ENCODE measurements at regions not wholly inside any gene's neighbourhood (a gene's known extent, or its start where the extent isn't known, plus 50 kb on each side); places are given as distances from the start of the nearest gene placed in this dataset.

DNA sequence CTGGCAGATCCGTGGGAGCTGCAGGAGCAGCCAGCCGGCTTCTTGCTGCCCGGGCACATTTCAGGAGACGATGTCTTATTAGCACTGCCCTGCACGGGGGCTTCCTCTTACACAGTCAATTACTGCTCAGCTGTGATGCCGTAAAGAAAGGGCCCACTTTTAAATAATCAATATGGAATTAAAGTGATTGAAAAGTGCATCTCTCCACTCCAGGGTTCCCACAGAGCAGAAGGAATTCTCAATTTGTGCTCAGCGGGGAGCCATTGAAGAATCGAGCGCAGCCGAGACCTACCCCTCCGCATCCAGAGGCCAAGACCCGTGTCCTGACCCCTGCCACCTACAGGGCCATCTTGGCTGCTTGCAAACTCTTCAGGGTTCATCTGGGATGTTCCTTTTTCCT, 399.4 kb upstream of the C16orf82 start:
- in situ Hi-C loops (cut with MboI; ENCODE audit: low pct_unique_long_range_greater_than_20kb, low sequenced_read_pairs, unreplicated experiment): no loop called here
- TF ChIP-seq, protein P1, sequence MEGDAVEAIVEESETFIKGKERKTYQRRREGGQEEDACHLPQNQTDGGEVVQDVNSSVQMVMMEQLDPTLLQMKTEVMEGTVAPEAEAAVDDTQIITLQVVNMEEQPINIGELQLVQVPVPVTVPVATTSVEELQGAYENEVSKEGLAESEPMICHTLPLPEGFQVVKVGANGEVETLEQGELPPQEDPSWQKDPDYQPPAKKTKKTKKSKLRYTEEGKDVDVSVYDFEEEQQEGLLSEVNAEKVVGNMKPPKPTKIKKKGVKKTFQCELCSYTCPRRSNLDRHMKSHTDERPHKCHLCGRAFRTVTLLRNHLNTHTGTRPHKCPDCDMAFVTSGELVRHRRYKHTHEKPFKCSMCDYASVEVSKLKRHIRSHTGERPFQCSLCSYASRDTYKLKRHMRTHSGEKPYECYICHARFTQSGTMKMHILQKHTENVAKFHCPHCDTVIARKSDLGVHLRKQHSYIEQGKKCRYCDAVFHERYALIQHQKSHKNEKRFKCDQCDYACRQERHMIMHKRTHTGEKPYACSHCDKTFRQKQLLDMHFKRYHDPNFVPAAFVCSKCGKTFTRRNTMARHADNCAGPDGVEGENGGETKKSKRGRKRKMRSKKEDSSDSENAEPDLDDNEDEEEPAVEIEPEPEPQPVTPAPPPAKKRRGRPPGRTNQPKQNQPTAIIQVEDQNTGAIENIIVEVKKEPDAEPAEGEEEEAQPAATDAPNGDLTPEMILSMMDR (IDR thresholded peaks at IDR 0.05; ENCODE audit: extremely low read depth, insufficient read depth, missing control alignments): no peak
- DNase-seq (ENCODE audit: low spot score): no peak

GRCh38 chr16:26668026-26668425, 398.7 kb upstream of the C16orf82 start:
- TF ChIP-seq, protein P1 (IDR thresholded peaks at IDR 0.05; ENCODE audit: extremely low read depth, insufficient read depth, missing control alignments): no peak
- no peak for DNase-seq (ENCODE audit: low spot score)
- in situ Hi-C loops (cut with MboI; ENCODE audit: low pct_unique_long_range_greater_than_20kb, low sequenced_read_pairs, unreplicated experiment): no loop called here

GRCh38 chr16:26672206-26672605, 394.5 kb upstream of the C16orf82 start:
- no peak for DNase-seq (ENCODE audit: low spot score)
- in situ Hi-C loops (cut with MboI; ENCODE audit: low pct_unique_long_range_greater_than_20kb, low sequenced_read_pairs, unreplicated experiment): no loop called here
- TF ChIP-seq, protein P1 (IDR thresholded peaks at IDR 0.05; ENCODE audit: extremely low read depth, insufficient read depth, missing control alignments): no peak

DNA sequence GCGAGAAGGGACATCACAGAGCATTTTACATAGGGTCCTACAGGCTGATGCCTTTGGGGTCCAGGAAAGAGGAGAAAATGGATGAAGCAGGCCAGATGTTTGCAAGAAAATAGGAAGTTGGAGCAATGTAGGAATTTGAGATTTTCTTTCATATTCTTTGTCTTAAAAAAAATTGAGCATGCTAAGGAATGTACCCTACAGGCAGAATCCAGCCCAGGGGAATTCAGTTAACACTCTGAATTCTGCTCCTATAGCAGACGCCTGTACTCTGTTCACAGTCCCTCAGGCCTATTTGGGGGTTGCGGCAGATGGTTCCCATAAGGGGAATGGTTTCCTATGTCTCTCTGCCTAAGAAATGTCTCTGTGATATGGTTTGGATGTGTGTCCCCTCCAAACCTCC, 393.7 kb upstream of the C16orf82 start:
- TF ChIP-seq, protein P1 (IDR thresholded peaks at IDR 0.05; ENCODE audit: extremely low read depth, insufficient read depth, missing control alignments): no peak
- DNase-seq (ENCODE audit: low spot score): no peak
- in situ Hi-C loops (cut with MboI; ENCODE audit: low pct_unique_long_range_greater_than_20kb, low sequenced_read_pairs, unreplicated experiment): no loop called here

DNA sequence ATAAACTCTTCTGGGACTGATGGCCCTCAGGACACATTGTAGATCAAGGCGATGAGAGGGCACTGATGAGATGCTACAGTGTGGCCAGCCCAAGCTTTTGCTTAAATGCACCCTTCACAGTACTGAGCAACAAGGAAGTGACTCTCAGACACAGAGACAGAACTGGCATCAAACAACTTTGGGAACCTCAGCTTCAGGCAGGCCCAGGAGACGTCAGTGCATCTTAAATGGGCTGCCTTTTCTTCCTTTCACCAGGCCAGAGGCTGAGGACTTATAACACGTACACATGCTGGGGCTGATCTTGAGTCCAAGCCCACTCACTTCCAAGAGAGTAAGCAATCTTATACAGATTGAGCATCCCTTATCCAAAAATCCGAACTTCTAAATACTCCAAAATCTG, 386.1 kb upstream of the C16orf82 start:
- DNase-seq (ENCODE audit: low spot score): no peak
- TF ChIP-seq, protein P1 (IDR thresholded peaks at IDR 0.05; ENCODE audit: extremely low read depth, insufficient read depth, missing control alignments): no peak
- in situ Hi-C loops (cut with MboI; ENCODE audit: low pct_unique_long_range_greater_than_20kb, low sequenced_read_pairs, unreplicated experiment): no loop called here

DNA sequence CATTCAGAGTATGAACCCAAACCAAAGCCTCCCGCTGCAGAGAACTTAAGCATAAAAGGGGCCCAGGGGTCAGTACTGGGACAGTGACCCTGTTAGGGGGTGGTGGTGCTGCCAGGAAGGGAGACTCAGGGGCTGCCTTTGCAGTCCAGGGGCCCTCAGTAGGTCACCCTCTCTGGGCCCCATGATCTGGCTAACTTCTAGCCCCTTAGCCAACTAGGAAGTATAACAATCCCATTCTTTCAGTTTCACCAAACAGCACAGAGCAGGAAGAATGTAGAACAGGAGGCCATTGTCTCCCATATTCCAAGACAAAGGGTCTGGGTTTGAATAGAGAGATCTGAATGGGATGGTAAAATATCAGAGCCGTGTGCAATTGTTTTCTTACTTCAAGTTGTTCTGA, 378.6 kb upstream of the C16orf82 start:
- no peak for DNase-seq (ENCODE audit: low spot score)
- TF ChIP-seq, protein P1 (IDR thresholded peaks at IDR 0.05; ENCODE audit: extremely low read depth, insufficient read depth, missing control alignments): no peak
- in situ Hi-C loops (cut with MboI; ENCODE audit: low pct_unique_long_range_greater_than_20kb, low sequenced_read_pairs, unreplicated experiment): no loop called here

DNA sequence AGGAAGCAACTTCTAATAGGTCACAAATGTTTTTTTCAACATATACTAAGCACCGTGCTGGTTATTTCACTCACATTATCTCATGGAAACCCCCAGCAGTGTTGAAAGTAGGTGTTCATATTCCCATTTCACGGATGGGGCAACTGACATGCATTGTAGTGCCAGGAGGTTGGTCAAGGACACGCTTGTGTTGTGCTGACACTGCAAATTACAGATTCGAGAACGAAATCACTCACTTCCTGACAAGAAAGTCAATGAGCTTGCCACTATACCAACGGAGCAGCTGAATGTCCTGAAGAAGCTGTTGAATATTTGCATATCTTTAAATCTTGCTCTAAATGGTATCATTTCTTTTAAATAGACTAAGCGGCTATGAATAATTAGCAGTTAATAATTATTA, 378.0 kb upstream of the C16orf82 start:
- in situ Hi-C loops (cut with MboI; ENCODE audit: low pct_unique_long_range_greater_than_20kb, low sequenced_read_pairs, unreplicated experiment): no loop called here
- no peak for DNase-seq (ENCODE audit: low spot score)
- TF ChIP-seq, protein P1 (IDR thresholded peaks at IDR 0.05; ENCODE audit: extremely low read depth, insufficient read depth, missing control alignments): no peak

Data from GM13977 (cell line).